ENCODE measurements at regions not wholly inside any gene's neighbourhood (a gene's known extent, or its start where the extent isn't known, plus 50 kb on each side); places are given as distances from the start of the nearest gene placed in this dataset.

DNA sequence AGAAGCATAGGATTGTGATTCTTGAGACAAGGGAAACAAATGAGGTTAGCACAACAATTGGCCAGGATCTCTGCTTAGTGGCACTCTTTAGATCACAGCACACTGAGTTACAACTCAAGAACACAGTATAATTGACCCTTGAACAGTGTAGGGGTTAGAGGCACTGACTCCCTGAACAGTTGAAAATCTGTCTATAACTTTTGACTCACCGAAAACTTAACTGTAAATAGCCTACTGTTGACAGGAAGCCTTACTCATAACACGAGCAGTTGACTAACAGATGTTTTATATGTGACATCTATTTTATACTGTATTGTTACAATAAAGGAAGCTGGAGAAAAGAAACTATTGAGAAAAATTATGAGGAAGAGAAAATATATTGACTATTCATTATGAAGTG lies 296.1 kb downstream of the RERGL start:
- no peaks in the 10 kb centered on the region for H3K27me3 ChIP-seq (ENCODE audit: control insufficient read depth, low read length)
- H3K27ac ChIP-seq (ENCODE audit: low read depth, low read length) = no peak overlapping the region
- no peaks in the 10 kb centered on the region for H4K20me1 ChIP-seq (ENCODE audit: control insufficient read depth, insufficient read depth, low read depth, low read length)
- TF ChIP-seq CTCF (IDR thresholded peaks at IDR 0.05; ENCODE audit: low read depth, low read length, poor library complexity, severe bottlenecking) = no peak
- no peak for TF ChIP-seq EZH2phosphoT487 (IDR thresholded peaks at IDR 0.05; ENCODE audit: borderline replicate concordance, low read length)
- no peaks in the 10 kb centered on the region for H3K9me2 ChIP-seq (replicated peaks; ENCODE audit: control insufficient read depth, low read length)
- H3F3A ChIP-seq (ENCODE audit: control insufficient read depth, insufficient read depth) = no peaks in the 10 kb centered on the region
- no peak overlapping the region for H3K4me2 ChIP-seq (ENCODE audit: low read length)
- H3K79me2 ChIP-seq (ENCODE audit: control insufficient read depth, low read length) = no peaks in the 10 kb centered on the region
- no peaks in the 10 kb centered on the region for H3K36me3 ChIP-seq (ENCODE audit: control insufficient read depth, low read length)
- no peaks in the 10 kb centered on the region for H3K9me3 ChIP-seq (ENCODE audit: control insufficient read depth, insufficient read depth, low read length)
- H3K4me3 ChIP-seq (ENCODE audit: low read length) = no peak overlapping the region
- no peaks in the 10 kb centered on the region for H3K4me1 ChIP-seq (ENCODE audit: control insufficient read depth, low read length)

- H3K9me2 ChIP-seq (replicated peaks; ENCODE audit: control insufficient read depth, low read length) = no peaks in the 10 kb centered on the region
- H3K79me2 ChIP-seq (ENCODE audit: control insufficient read depth, low read length) = no peaks in the 10 kb centered on the region
- H4K20me1 ChIP-seq (ENCODE audit: control insufficient read depth, insufficient read depth, low read depth, low read length) = no peaks in the 10 kb centered on the region
- no peak overlapping the region for H3K4me2 ChIP-seq (ENCODE audit: low read length)
- H3K4me3 ChIP-seq (ENCODE audit: low read length) = no peak overlapping the region
- TF ChIP-seq CTCF (IDR thresholded peaks at IDR 0.05; ENCODE audit: low read depth, low read length, poor library complexity, severe bottlenecking) (no peak), EZH2phosphoT487 (IDR thresholded peaks at IDR 0.05; ENCODE audit: borderline replicate concordance, low read length) (no peak)
- H3F3A ChIP-seq (ENCODE audit: control insufficient read depth, insufficient read depth) = no peaks in the 10 kb centered on the region
- H3K4me1 ChIP-seq (ENCODE audit: control insufficient read depth, low read length) = no peaks in the 10 kb centered on the region
- no peaks in the 10 kb centered on the region for H3K9me3 ChIP-seq (ENCODE audit: control insufficient read depth, insufficient read depth, low read length)
- H3K36me3 ChIP-seq (ENCODE audit: control insufficient read depth, low read length) = no peaks in the 10 kb centered on the region
- H3K27me3 ChIP-seq (ENCODE audit: control insufficient read depth, low read length) = no peaks in the 10 kb centered on the region
- no peak overlapping the region for H3K27ac ChIP-seq (ENCODE audit: low read depth, low read length)
Observed at GRCh38 chr12:17778242-17778641, 311.8 kb downstream of the RERGL start.

GRCh38 chr12:17763366-17763765 lies 326.6 kb downstream of the RERGL start:
- no peaks in the 10 kb centered on the region for H3K4me1 ChIP-seq (ENCODE audit: control insufficient read depth, low read length)
- H3K9me2 ChIP-seq (replicated peaks; ENCODE audit: control insufficient read depth, low read length) = no peaks in the 10 kb centered on the region
- no peaks in the 10 kb centered on the region; the same call in 1 of the 2 replicates for H3K9me3 ChIP-seq (ENCODE audit: control insufficient read depth, insufficient read depth, low read length)
- no peak overlapping the region for H3K27ac ChIP-seq (ENCODE audit: low read depth, low read length)
- no peaks in the 10 kb centered on the region for H4K20me1 ChIP-seq (ENCODE audit: control insufficient read depth, insufficient read depth, low read depth, low read length)
- H3K4me3 ChIP-seq (ENCODE audit: low read length) = no peak overlapping the region
- no peaks in the 10 kb centered on the region for H3F3A ChIP-seq (ENCODE audit: control insufficient read depth, insufficient read depth)
- no peaks in the 10 kb centered on the region for H3K36me3 ChIP-seq (ENCODE audit: control insufficient read depth, low read length)
- TF ChIP-seq CTCF (IDR thresholded peaks at IDR 0.05; ENCODE audit: low read depth, low read length, poor library complexity, severe bottlenecking) (no peak), EZH2phosphoT487 (IDR thresholded peaks at IDR 0.05; ENCODE audit: borderline replicate concordance, low read length) (no peak)
- H3K27me3 ChIP-seq (ENCODE audit: control insufficient read depth, low read length) = no peaks in the 10 kb centered on the region
- no peaks in the 10 kb centered on the region for H3K79me2 ChIP-seq (ENCODE audit: control insufficient read depth, low read length)
- H3K4me2 ChIP-seq (ENCODE audit: low read length) = no peak overlapping the region

DNA sequence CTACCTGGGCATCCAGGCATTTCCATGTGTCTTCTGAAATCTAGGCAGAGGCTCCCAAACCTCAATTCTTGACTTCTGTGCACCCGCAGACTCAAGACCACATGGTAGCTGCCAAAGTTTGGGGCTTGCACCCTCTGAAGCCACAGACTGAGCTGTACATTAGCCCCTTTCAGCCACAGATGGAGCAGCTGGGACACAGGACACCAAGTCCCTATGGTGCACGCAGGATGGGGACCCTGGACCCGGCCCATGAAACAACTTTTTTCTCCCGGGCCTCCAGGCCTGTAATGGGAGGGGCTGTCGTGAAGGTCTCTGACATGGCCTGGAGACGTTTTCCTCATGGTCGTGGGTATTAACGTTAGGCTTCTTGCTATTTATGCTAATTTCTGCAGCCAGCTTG lies 330.0 kb downstream of the RERGL start:
- H3F3A ChIP-seq (ENCODE audit: control insufficient read depth, insufficient read depth) = no peaks in the 10 kb centered on the region
- H3K36me3 ChIP-seq (ENCODE audit: control insufficient read depth, low read length) = no peaks in the 10 kb centered on the region
- no peaks in the 10 kb centered on the region for H3K27me3 ChIP-seq (ENCODE audit: control insufficient read depth, low read length)
- no peaks in the 10 kb centered on the region for H3K9me2 ChIP-seq (replicated peaks; ENCODE audit: control insufficient read depth, low read length)
- no peaks in the 10 kb centered on the region for H3K79me2 ChIP-seq (ENCODE audit: control insufficient read depth, low read length)
- no peaks in the 10 kb centered on the region; the same call in 1 of the 2 replicates for H3K9me3 ChIP-seq (ENCODE audit: control insufficient read depth, insufficient read depth, low read length)
- no peak for TF ChIP-seq EZH2phosphoT487 (IDR thresholded peaks at IDR 0.05; ENCODE audit: borderline replicate concordance, low read length)
- TF ChIP-seq CTCF (IDR thresholded peaks at IDR 0.05; ENCODE audit: low read depth, low read length, poor library complexity, severe bottlenecking) = no peak
- H4K20me1 ChIP-seq (ENCODE audit: control insufficient read depth, insufficient read depth, low read depth, low read length) = no peaks in the 10 kb centered on the region
- H3K4me3 ChIP-seq (ENCODE audit: low read length) = no peak overlapping the region
- H3K27ac ChIP-seq (ENCODE audit: low read depth, low read length) = no peak overlapping the region
- H3K4me2 ChIP-seq (ENCODE audit: low read length) = no peak overlapping the region
- no peaks in the 10 kb centered on the region for H3K4me1 ChIP-seq (ENCODE audit: control insufficient read depth, low read length)

Data from DOHH2 (cell line).